H9 (cell line): ENCODE measurements at regions not wholly inside any gene's neighbourhood (a gene's known extent, or its start where the extent isn't known, plus 50 kb on each side); places are given as distances from the start of the nearest gene placed in this dataset.

Experiments used
- DNase-seq: peaks from one replicate; pipeline ENCODE4 v3.0.0-alpha.2; 2017
- H2AFZ ChIP-seq: one replicate; pipeline ENCODE4 v1.6.1; 2013; ENCODE audit warnings: mild to moderate bottlenecking, low read length, control low read depth, moderate library complexity
- H2AK5ac ChIP-seq: 2 replicates; pipeline ENCODE4 v1.6.1; 2013; ENCODE audit warnings: low read length, control low read depth, mixed read lengths; ENCODE audit not compliant: insufficient read length
- H2BK120ac ChIP-seq: one replicate; pipeline ENCODE4 v1.6.1; 2013; ENCODE audit warnings: low read depth, mild to moderate bottlenecking, low read length, control low read depth, inconsistent platforms; ENCODE audit not compliant: poor library complexity, severe bottlenecking
- H2BK12ac ChIP-seq: 2 replicates; pipeline ENCODE4 v1.6.1; 2013; ENCODE audit warnings: low read length, control low read depth, mixed read lengths, low read depth; ENCODE audit not compliant: insufficient read length
- H2BK15ac ChIP-seq: 2 replicates; pipeline ENCODE4 v1.6.1; 2013; ENCODE audit warnings: low read depth, low read length, control low read depth
- H2BK20ac ChIP-seq: one replicate; pipeline ENCODE4 v1.6.1; 2013; ENCODE audit warnings: low read depth, mild to moderate bottlenecking, low read length, control low read depth, inconsistent platforms; ENCODE audit not compliant: poor library complexity, severe bottlenecking
- H2BK5ac ChIP-seq: 2 replicates; pipeline ENCODE4 v1.6.1; 2013; ENCODE audit warnings: low read length, control low read depth, mixed read lengths; ENCODE audit not compliant: insufficient read length
- H3K14ac ChIP-seq: 2 replicates; pipeline ENCODE4 v1.6.1; 2013; ENCODE audit warnings: low read length, control low read depth; ENCODE audit not compliant: insufficient read depth
- H3K18ac ChIP-seq: 2 replicates; pipeline ENCODE4 v1.6.1; 2013; ENCODE audit warnings: low read depth, mild to moderate bottlenecking, mixed read lengths, low read length, control low read depth; ENCODE audit not compliant: insufficient read length
- H3K23ac ChIP-seq: 2 replicates; pipeline ENCODE4 v1.6.1; 2013; ENCODE audit warnings: low read length, control low read depth, mixed read lengths, low read depth; ENCODE audit not compliant: insufficient read length
- H3K23me2 ChIP-seq: 2 replicates; pipeline ENCODE4 v1.6.1; 2013; ENCODE audit warnings: low read depth, mild to moderate bottlenecking, mixed read lengths, low read length, control low read depth; ENCODE audit not compliant: insufficient read length, poor library complexity, severe bottlenecking
- H3K27ac ChIP-seq: 2 replicates; pipeline ENCODE4 v1.5.1; 2013; ENCODE audit warnings: low read length, control low read depth, mixed read lengths, low read depth; ENCODE audit not compliant: insufficient read length
- H3K27me3 ChIP-seq: 2 replicates; pipeline ENCODE4 v1.6.1; 2013; ENCODE audit warnings: low read length, control low read depth, inconsistent platforms; ENCODE audit not compliant: insufficient read depth
- H3K4ac ChIP-seq: 2 replicates; pipeline ENCODE4 v1.6.1; 2013; ENCODE audit warnings: low read depth, mild to moderate bottlenecking, control low read depth, inconsistent platforms, low read length, moderate library complexity
- H3K4me1 ChIP-seq: 2 replicates; pipeline ENCODE4 v1.6.1; 2013; ENCODE audit warnings: low read length, control low read depth, inconsistent platforms; ENCODE audit not compliant: insufficient read depth
- H3K4me2 ChIP-seq: 2 replicates; pipeline ENCODE4 v1.6.1; 2013; ENCODE audit warnings: low read length, control low read depth, mixed read lengths; ENCODE audit not compliant: insufficient read length, insufficient read depth
- H3K56ac ChIP-seq: 2 replicates; pipeline ENCODE4 v1.6.1; 2013; ENCODE audit warnings: low read depth, mild to moderate bottlenecking, mixed read lengths, low read length, control low read depth; ENCODE audit not compliant: insufficient read length
- H3K79me1 ChIP-seq: 2 replicates; pipeline ENCODE4 v1.6.1; 2013; ENCODE audit warnings: low read depth, mild to moderate bottlenecking, moderate library complexity, low read length, control low read depth, inconsistent platforms; ENCODE audit not compliant: insufficient read depth, poor library complexity, severe bottlenecking
- H3K79me2 ChIP-seq: 2 replicates; pipeline ENCODE4 v1.6.1; 2013; ENCODE audit warnings: low read length, control low read depth, inconsistent platforms; ENCODE audit not compliant: insufficient read depth
- H3K9ac ChIP-seq: 2 replicates; pipeline ENCODE4 v1.6.1; 2013; ENCODE audit warnings: low read length, control low read depth, mixed read lengths; ENCODE audit not compliant: insufficient read length; ENCODE audit errors: extremely low read depth
- H3K9me3 ChIP-seq: one replicate; pipeline ENCODE4 v1.6.1; 2013; ENCODE audit warnings: low read depth, low read length, inconsistent platforms; ENCODE audit not compliant: control insufficient read depth
- H3T11ph ChIP-seq: one replicate; pipeline ENCODE4 v1.6.1; 2013; ENCODE audit warnings: mild to moderate bottlenecking, low read length, control low read depth, inconsistent platforms
- H4K20me1 ChIP-seq: one replicate; pipeline ENCODE4 v1.6.1; 2013; ENCODE audit not compliant: control insufficient read depth, insufficient read length, insufficient read depth
- H4K5ac ChIP-seq: 2 replicates; pipeline ENCODE4 v1.6.1; 2013; ENCODE audit warnings: low read depth, mild to moderate bottlenecking, mixed read lengths, low read length, control low read depth; ENCODE audit not compliant: insufficient read length
- H4K8ac ChIP-seq: replicated peaks from 2 replicates; pipeline ENCODE4 v1.6.1; 2013; ENCODE audit warnings: low read length, control low read depth, mixed read lengths, low read depth; ENCODE audit not compliant: insufficient read length
- H4K91ac ChIP-seq: 2 replicates; pipeline ENCODE4 v1.6.1; 2013; ENCODE audit warnings: low read depth, mild to moderate bottlenecking, moderate library complexity, mixed read lengths, low read length, control low read depth; ENCODE audit not compliant: insufficient read length
- H3K27ac Mint-ChIP-seq, 3 experiments: 2 replicates in 2 of 3; 3 replicates in 1 of 3; pipeline ENCODE4 v1.8.0; 2020 to 2021; ENCODE audit warnings: mixed read lengths in 3 of 3, mild to moderate bottlenecking in 1 of 3, moderate library complexity in 1 of 3
- H3K27me3 Mint-ChIP-seq: 2 replicates; pipeline ENCODE4 v1.8.0; 2021; ENCODE audit warnings: low read depth, mild to moderate bottlenecking, moderate library complexity, mixed read lengths
- H3K36me3 Mint-ChIP-seq, 3 experiments: 2 replicates in 2 of 3; 3 replicates in 1 of 3; pipeline ENCODE4 v1.8.0; 2020 to 2021; ENCODE audit warnings: low read depth in 3 of 3, mixed read lengths in 3 of 3; ENCODE audit not compliant: insufficient read depth in 1 of 3
- H3K4me1 Mint-ChIP-seq, 2 experiments: 2 replicates each; pipeline ENCODE4 v1.8.0; 2020; ENCODE audit warnings: mixed read lengths in 2 of 2
- H3K4me3 Mint-ChIP-seq, 2 experiments: 2 replicates in 1 of 2; 3 replicates in 1 of 2; pipeline ENCODE4 v1.8.0; 2020 to 2021; ENCODE audit warnings: mild to moderate bottlenecking in 2 of 2, mixed read lengths in 2 of 2, moderate library complexity in 1 of 2
- H3K9me3 Mint-ChIP-seq, 2 experiments: 2 replicates in 1 of 2; 3 replicates in 1 of 2; pipeline ENCODE4 v1.8.0; 2020; ENCODE audit warnings: mild to moderate bottlenecking in 2 of 2, mixed read lengths in 2 of 2, moderate library complexity in 1 of 2
- CTCF ChIP-seq: fragments of 200-600 bp; sonication (generic); conservative IDR thresholded peaks from 3 replicates; pipeline ENCODE4 v1.8.0; 2021; ENCODE audit warnings: antibody characterized with exemption, mild to moderate bottlenecking
- WGBS: extraction: QIAGEN DNeasy Blood & Tissue Kit; methylation state at CpG from one replicate; pipeline ENCODE4 v1.1.7; 2013; ENCODE audit warnings: missing lambda C conversion rate, low lambda C conversion rate, mixed read lengths; ENCODE audit not compliant: insufficient read length; ENCODE audit errors: extremely low coverage; 5-methylcytosine and 5-hydroxymethylcytosine counted together

- Histone ChIP-seq H4K91ac (no peak overlapping the region), H2BK120ac (no peak overlapping the region), H3K79me1 (no peaks in the 10 kb centered on the region), H3K27ac (no peak overlapping the region), H4K5ac (no peak overlapping the region), H4K20me1 (no peaks in the 10 kb centered on the region), H2BK20ac (no peak overlapping the region), H3K14ac (no peak overlapping the region), H3K9ac (no peak overlapping the region), H3K79me2 (no peaks in the 10 kb centered on the region), H3K4ac (no peak overlapping the region), H3K56ac (no peak overlapping the region), H2BK15ac (no peak overlapping the region), H3K9me3 (no peaks in the 10 kb centered on the region), H3K27me3 (no peaks in the 10 kb centered on the region), H3K4me1 (peaks cover 6% of the 10 kb centered on the region; the same call in 1 of the 2 replicates), H3T11ph (no peak overlapping the region), H3K18ac (no peak overlapping the region), H2BK12ac (no peak overlapping the region), H3K4me2 (no peak overlapping the region), H2BK5ac (no peak overlapping the region), H3K23ac (no peak overlapping the region), H2AK5ac (no peak overlapping the region), H3K23me2 (no peaks in the 10 kb centered on the region), H2AFZ (no peak overlapping the region), H4K8ac (no peak overlapping the region)
- Mint-ChIP-seq H3K4me3 (no peak overlapping the region), H3K27me3 (no peaks in the 10 kb centered on the region), H3K27ac (no peak overlapping the region), H3K9me3 (no peaks in the 10 kb centered on the region), H3K36me3 (no peaks in the 10 kb centered on the region), H3K4me1 (peaks cover 24% of the 10 kb centered on the region in 2 experiments)
- DNase-seq = no peak
- WGBS = no CpG with 5 or more reads among the region's 3 CpGs
- TF ChIP-seq CTCF = no peak
Observed at GRCh38 chr11:13208921-13209320, 68.7 kb upstream of the BMAL1 start.
